Activated CD8-positive, alpha-beta T cell treated with anti-CD3 and anti-CD28 coated beads, Interleukin-2, amount 10 ng/mL, durations not matched to agents 7 days and 5 days (primary cell): ENCODE measurements at regions not wholly inside any gene's neighbourhood (a gene's known extent, or its start where the extent isn't known, plus 50 kb on each side); places are given as distances from the start of the nearest gene placed in this dataset.

Source experiments
- ATAC-seq: fragments of 150-1000 bp; cut with Tn5 transposase; one replicate; pipeline ENCODE4 v1.10.0; 2021; ENCODE audit warnings: moderate library complexity
- CTCF ChIA-PET: fragments of 350-600 bp; sonication (Branson Sonifier 250); formaldehyde crosslinking; loops from one replicate; lab custom pipeline; 2021; ENCODE audit warnings: antibody characterized with exemption; lab: Charles Lee
- POLR2A ChIA-PET: fragments of 350-600 bp; sonication (Branson Sonifier 250); formaldehyde crosslinking; loops from one replicate; lab custom pipeline; 2021; ENCODE audit warnings: antibody characterized with exemption; lab: Charles Lee
- DNase-seq: peaks from one replicate; pipeline ENCODE4 v3.0.0-alpha.2; 2020
- H3K27ac Mint-ChIP-seq: one replicate; pipeline ENCODE4 v1.8.0; 2021; ENCODE audit warnings: mild to moderate bottlenecking, mixed read lengths
- H3K27me3 Mint-ChIP-seq: one replicate; pipeline ENCODE4 v1.8.0; 2021; ENCODE audit warnings: low read depth, mixed read lengths
- H3K36me3 Mint-ChIP-seq: one replicate; pipeline ENCODE4 v1.8.0; 2021; ENCODE audit warnings: low read depth, mixed read lengths
- H3K4me1 Mint-ChIP-seq: one replicate; pipeline ENCODE4 v1.8.0; 2021; ENCODE audit warnings: low read depth, mixed read lengths
- H3K4me3 Mint-ChIP-seq: one replicate; pipeline ENCODE4 v1.8.0; 2021; ENCODE audit warnings: mild to moderate bottlenecking, mixed read lengths
- H3K9me3 Mint-ChIP-seq: one replicate; pipeline ENCODE4 v1.8.0; 2022; ENCODE audit warnings: mixed read lengths; ENCODE audit not compliant: insufficient read depth

- Mint-ChIP-seq H3K4me3 (no peak overlapping the region), H3K27me3 (no peaks in the 10 kb centered on the region), H3K36me3 (no peaks in the 10 kb centered on the region), H3K4me1 (no peaks in the 10 kb centered on the region), H3K27ac (no peak overlapping the region), H3K9me3 (peaks cover 6% of the 10 kb centered on the region)
- ATAC-seq (no peak), DNase-seq (no peak)
- ChIA-PET POLR2A (no interaction called here), CTCF (no interaction called here)
Observed at GRCh38 chr4:126959056-126959745, 673.6 kb upstream of the INTU start.

- ChIA-PET POLR2A (no interaction called here), CTCF (no interaction called here)
- Mint-ChIP-seq H3K27ac (no peak overlapping the region), H3K9me3 (peaks cover 6% of the 10 kb centered on the region), H3K36me3 (no peaks in the 10 kb centered on the region), H3K27me3 (no peaks in the 10 kb centered on the region), H3K4me3 (no peak overlapping the region), H3K4me1 (no peaks in the 10 kb centered on the region)
- no peak for DNase-seq
- ATAC-seq, result no peak
Observed at GRCh38 chr4:126960760-126961159, 672.0 kb upstream of the INTU start.

GRCh38 chr4:126961661-126962060 lies 671.1 kb upstream of the INTU start:
- H3K4me3 Mint-ChIP-seq, result no peak overlapping the region
- H3K9me3 Mint-ChIP-seq, result no peaks in the 10 kb centered on the region
- ChIA-PET POLR2A (no interaction called here), CTCF (no interaction called here)
- H3K36me3 Mint-ChIP-seq, result no peaks in the 10 kb centered on the region
- no peaks in the 10 kb centered on the region for H3K4me1 Mint-ChIP-seq
- ATAC-seq (no peak), DNase-seq (no peak)
- H3K27ac Mint-ChIP-seq, result no peak overlapping the region
- no peaks in the 10 kb centered on the region for H3K27me3 Mint-ChIP-seq

GRCh38 chr4:126965877-126966276 lies 666.9 kb upstream of the INTU start:
- Mint-ChIP-seq H3K4me3 (no peak overlapping the region), H3K27me3 (no peaks in the 10 kb centered on the region), H3K9me3 (peaks cover 4% of the 10 kb centered on the region), H3K27ac (no peak overlapping the region), H3K4me1 (no peaks in the 10 kb centered on the region), H3K36me3 (no peaks in the 10 kb centered on the region)
- ChIA-PET CTCF (no interaction called here), POLR2A (no interaction called here)
- DNase-seq, result no peak
- ATAC-seq, result no peak

GRCh38 chr4:126969360-126970235 lies 663.2 kb upstream of the INTU start:
- H3K9me3 Mint-ChIP-seq, result peaks cover 4% of the 10 kb centered on the region
- ATAC-seq, result no peak
- DNase-seq, result no peak
- ChIA-PET POLR2A (no interaction called here), CTCF (interaction anchor here (0.6 kb wide), 1 partner anchor 536 kb away, joined by 4 read pairs; no protein-coding TSS in a partner anchor)
- H3K27me3 Mint-ChIP-seq, result no peaks in the 10 kb centered on the region
- H3K36me3 Mint-ChIP-seq, result no peaks in the 10 kb centered on the region
- no peaks in the 10 kb centered on the region for H3K4me1 Mint-ChIP-seq
- H3K4me3 Mint-ChIP-seq, result no peak overlapping the region
- no peak overlapping the region for H3K27ac Mint-ChIP-seq

GRCh38 chr4:126973201-126973600 lies 659.6 kb upstream of the INTU start:
- POLR2A ChIA-PET, result no interaction called here
- Mint-ChIP-seq H3K27me3 (no peaks in the 10 kb centered on the region), H3K4me1 (no peaks in the 10 kb centered on the region), H3K27ac (no peak overlapping the region), H3K4me3 (no peak overlapping the region), H3K9me3 (peaks cover 4% of the 10 kb centered on the region), H3K36me3 (no peaks in the 10 kb centered on the region)
- no peak for ATAC-seq
- CTCF ChIA-PET, result no interaction called here
- DNase-seq, result no peak

- H3K27ac Mint-ChIP-seq, result no peak overlapping the region
- no peaks in the 10 kb centered on the region for H3K27me3 Mint-ChIP-seq
- no peaks in the 10 kb centered on the region for H3K4me1 Mint-ChIP-seq
- no peak for ATAC-seq
- no peak for DNase-seq
- H3K9me3 Mint-ChIP-seq, result peaks cover 5% of the 10 kb centered on the region
- no peak overlapping the region for H3K4me3 Mint-ChIP-seq
- ChIA-PET CTCF (no interaction called here), POLR2A (no interaction called here)
- no peaks in the 10 kb centered on the region for H3K36me3 Mint-ChIP-seq
Observed at GRCh38 chr4:126976850-126977632, 655.7 kb upstream of the INTU start.

- Mint-ChIP-seq H3K9me3 (peaks cover 8% of the 10 kb centered on the region), H3K4me1 (no peaks in the 10 kb centered on the region), H3K4me3 (no peak overlapping the region), H3K27me3 (no peaks in the 10 kb centered on the region), H3K27ac (no peak overlapping the region), H3K36me3 (no peaks in the 10 kb centered on the region)
- ChIA-PET CTCF (no interaction called here), POLR2A (no interaction called here)
- no peak for DNase-seq
- no peak for ATAC-seq
Observed at GRCh38 chr4:126986005-126986404, 646.8 kb upstream of the INTU start.

GRCh38 chr4:126986828-126987227 lies 645.9 kb upstream of the INTU start:
- ChIA-PET CTCF (no interaction called here), POLR2A (no interaction called here)
- DNase-seq, result no peak
- Mint-ChIP-seq H3K4me3 (no peak overlapping the region), H3K9me3 (peaks cover 8% of the 10 kb centered on the region), H3K36me3 (no peaks in the 10 kb centered on the region), H3K27me3 (no peaks in the 10 kb centered on the region), H3K4me1 (no peaks in the 10 kb centered on the region), H3K27ac (no peak overlapping the region)
- no peak for ATAC-seq

- Mint-ChIP-seq H3K36me3 (no peaks in the 10 kb centered on the region), H3K4me3 (no peak overlapping the region), H3K4me1 (no peaks in the 10 kb centered on the region), H3K27me3 (no peaks in the 10 kb centered on the region), H3K27ac (no peak overlapping the region), H3K9me3 (no peaks in the 10 kb centered on the region)
- CTCF ChIA-PET, result no interaction called here
- no peak for ATAC-seq
- POLR2A ChIA-PET, result no interaction called here
- DNase-seq, result no peak
Observed at GRCh38 chr4:126991965-126992364, 640.8 kb upstream of the INTU start.

GRCh38 chr4:126992910-126993309 lies 639.8 kb upstream of the INTU start:
- no peak overlapping the region for H3K27ac Mint-ChIP-seq
- POLR2A ChIA-PET, result no interaction called here

GRCh38 chr4:126993351-126993750 lies 639.4 kb upstream of the INTU start:
- ChIA-PET POLR2A (no interaction called here), CTCF (no interaction called here)
- Mint-ChIP-seq H3K9me3 (peaks cover under 1% of the 10 kb centered on the region), H3K4me3 (no peak overlapping the region), H3K27me3 (no peaks in the 10 kb centered on the region), H3K36me3 (no peaks in the 10 kb centered on the region), H3K4me1 (no peaks in the 10 kb centered on the region), H3K27ac (no peak overlapping the region)
- no peak for ATAC-seq
- no peak for DNase-seq

More at GRCh38 chr4:126992910-126993309, 639.8 kb upstream of the INTU start:
- H3K4me1 Mint-ChIP-seq, result no peaks in the 10 kb centered on the region
- no peaks in the 10 kb centered on the region for H3K36me3 Mint-ChIP-seq
- no peak overlapping the region for H3K4me3 Mint-ChIP-seq
- no peak for DNase-seq
- CTCF ChIA-PET, result no interaction called here
- no peak for ATAC-seq
- H3K27me3 Mint-ChIP-seq, result no peaks in the 10 kb centered on the region
- no peaks in the 10 kb centered on the region for H3K9me3 Mint-ChIP-seq
